Activated CD8-positive, alpha-beta memory T cell treated with anti-CD3 and anti-CD28 coated beads, Interleukin-2, amount 50 U/mL, for 24 hours (primary cell): ENCODE measurements at regions not wholly inside any gene's neighbourhood (a gene's known extent, or its start where the extent isn't known, plus 50 kb on each side); places are given as distances from the start of the nearest gene placed in this dataset.

Experiments
- DNase-seq: peaks from one replicate; pipeline ENCODE4 v3.0.0-alpha.2; 2020; ENCODE audit errors: extremely low read depth

- DNase-seq, result no peak
These were observed 50.4 kb downstream of the RTL9 start for GRCh38 chrX:110408949-110409588.

DNA sequence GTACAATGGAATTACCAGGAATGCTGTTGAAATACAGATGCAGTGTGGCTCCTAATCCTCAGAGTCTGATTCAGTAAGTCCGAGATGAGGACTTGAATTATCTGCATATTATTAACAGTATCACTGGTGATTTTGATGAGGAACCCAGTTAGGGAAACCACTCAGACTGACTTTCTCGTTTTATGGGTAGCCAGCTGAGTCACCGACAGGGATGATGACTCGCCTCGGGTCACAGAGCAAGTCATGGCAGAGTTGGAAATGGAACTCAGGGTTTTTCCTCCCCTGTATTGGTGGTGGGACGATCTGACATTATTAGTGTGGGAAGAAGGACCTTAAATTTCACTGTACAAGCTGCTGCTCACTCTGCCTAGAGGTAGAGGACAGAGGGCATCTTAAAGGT, 51.3 kb downstream of the RTL9 start:
- DNase-seq, result no peak

- DNase-seq, result no peak
These were observed 52.0 kb downstream of the RTL9 start for GRCh38 chrX:110410603-110411002.

GRCh38 chrX:110412971-110413726, 54.5 kb downstream of the RTL9 start:
- no peak for DNase-seq

DNA sequence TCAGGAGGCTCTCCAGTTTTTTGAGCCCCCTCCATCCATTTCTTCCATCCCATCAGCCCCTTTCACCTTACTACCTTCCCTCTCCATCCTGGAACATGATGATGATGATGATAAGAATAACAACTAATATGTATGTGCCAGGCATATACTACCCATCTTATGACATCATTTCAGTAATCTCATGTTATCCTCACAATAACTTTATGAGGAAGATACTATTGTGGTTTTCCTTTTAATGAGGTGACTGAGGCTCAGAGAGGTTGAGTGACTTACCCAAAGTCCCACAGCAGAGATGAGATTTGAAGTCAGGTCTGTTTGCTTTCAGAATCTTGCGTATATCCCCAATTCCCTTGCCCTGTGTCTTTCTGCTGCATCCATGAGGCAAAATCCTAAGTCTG, 55.1 kb downstream of the RTL9 start:
- DNase-seq, result no peak

DNA sequence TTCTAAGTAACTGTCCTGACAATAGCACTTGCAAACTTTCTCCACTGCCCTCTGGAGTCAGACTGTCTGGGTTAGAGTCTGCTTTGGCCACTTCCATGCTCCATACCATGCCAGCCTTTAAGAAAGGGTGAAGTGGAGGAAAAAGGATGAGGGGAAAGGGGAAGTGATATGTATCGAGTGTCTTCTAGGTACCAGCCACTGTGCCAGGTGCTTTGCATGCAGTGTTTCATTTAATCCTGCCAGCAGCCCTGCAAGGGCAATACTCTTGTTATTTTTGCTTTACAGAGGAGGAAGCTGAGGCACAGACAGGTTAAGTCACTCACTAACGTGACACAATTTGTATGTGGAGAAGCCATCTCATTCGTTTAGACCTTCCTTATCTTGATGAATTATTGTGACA, 55.6 kb downstream of the RTL9 start:
- DNase-seq, result no peak

GRCh38 chrX:110414679-110415439, 56.2 kb downstream of the RTL9 start:
- DNase-seq, result no peak

DNA sequence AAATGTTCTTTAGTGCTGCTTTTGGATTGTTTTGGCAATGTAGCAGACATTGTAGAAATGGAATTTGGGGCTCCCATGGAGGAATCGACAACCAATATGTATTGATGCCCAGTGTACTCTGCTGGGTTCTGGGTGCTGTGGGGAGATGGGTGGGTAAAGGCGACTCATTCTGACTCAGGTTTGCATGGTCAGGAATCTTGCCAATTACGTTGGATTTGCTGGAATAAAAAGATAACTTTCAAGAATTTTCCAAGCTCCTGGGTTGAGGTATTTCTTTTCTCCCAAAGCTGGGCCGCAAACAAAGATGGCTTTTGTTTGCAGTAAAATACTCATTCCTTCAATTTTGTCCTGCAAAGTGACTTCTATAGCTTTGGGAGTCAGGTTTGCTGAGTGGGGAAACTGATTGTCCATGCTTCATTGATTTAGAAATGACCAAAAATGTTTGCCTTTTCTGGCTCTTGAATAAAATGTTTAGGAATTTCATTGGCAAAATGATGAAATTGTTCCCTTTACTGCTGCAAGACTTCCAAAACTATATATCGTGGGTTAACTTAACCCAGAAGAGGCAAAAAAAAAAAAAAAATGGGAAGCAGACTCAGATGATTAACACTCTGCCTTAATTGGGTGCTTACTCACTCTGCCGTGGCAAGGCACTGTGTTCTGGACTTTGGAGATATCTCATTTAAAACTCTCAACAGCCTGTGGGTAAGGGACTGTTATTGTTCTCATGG, 57.0 kb downstream of the RTL9 start:
- no peak for DNase-seq

GRCh38 chrX:110417128-110417527, 58.5 kb downstream of the RTL9 start:
- DNase-seq, result no peak

DNA sequence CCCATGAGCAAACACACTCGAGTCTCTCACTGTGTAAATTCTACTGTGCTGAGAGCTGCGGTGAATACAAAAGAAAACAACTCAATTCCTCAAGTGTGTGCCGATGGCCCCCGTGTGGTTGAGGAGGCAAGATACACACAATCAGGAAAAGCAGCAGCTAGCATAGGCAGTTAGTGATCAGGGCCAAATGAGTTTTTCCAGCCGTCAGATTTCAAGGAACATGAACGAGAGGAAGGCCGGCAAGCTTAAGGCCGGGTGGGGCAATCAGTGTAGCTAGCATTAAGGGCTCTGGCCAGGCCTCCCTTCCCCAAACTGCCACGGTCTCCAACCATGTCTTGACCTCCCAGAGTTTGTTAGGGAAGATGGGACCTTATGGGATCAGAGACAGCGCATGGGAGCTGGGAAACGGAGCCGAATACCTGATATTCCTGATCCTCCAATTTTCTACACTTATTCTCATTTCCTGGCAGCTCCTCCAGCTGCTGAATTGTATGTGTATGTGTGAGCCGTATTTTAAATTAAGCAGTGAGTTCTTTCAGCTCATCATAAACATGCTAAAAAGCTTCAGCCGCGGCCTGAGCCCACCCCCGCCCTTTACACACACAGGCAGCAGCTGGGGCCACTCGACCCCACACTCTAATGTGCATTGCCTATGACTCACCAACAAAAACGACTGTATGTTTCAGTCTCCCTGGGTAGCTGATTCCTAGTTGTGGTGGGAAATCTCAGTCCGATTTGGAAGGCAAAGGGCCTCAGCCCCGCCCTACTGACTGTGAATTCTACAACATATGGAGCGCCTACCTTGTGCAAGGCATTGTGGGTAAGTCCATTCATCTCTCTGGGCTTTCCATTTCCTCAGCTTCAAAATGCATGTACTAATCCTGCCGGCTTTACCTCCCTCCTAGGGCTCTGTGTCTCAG, 59.9 kb downstream of the RTL9 start:
- DNase-seq, result no peak

DNA sequence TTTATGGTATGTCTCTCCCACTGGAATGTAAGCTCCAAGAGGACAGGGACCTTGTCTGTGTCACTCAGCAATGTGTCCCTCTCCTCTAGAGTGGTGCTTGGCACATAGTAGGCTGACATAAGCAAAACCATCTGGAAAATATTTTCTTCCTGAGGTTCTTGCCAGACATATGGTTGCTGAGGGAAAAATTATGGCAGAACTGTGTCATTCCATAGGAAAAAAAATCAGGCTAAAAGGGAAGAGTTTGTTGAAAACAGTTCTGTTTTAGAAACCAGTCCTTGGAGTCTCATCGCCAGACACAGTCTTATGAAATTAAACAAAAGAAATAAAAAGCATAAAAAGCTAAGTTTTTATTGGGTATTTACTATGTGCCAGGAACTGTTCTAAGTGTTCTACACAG, 60.9 kb downstream of the RTL9 start:
- DNase-seq, result no peak

DNA sequence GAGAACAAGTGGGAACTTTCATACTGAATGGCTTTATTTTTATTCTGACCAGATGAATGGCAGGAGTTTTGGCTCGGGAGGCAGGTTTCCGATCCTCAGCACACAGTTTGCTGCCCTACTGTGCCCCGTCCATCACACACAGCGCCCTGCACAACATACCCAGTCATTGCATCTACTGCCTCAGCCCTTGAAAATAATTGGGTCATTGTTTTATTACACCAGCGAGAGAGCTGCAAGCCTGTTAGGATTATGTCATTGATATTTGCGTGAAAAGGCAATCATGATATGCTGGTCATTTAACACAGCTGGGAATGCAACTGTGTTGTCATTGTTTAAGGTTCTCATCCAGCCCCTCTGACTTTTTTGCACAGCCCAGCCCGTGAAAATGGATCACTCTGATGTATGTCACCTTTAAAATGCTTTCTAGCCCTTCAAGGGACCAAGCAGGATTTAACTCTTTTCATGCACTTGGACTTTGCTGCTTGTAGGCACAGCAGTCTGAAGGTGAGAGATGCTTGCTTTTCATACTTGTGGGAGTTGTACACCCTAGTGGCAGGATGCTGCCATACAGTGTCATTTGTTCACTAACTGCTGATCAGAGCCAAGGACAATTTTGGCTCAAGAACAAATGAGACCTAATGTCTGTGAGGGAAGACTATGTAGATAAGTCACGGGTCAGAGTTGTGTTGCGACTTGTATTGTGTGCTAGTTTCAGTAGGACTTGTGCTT, 62.3 kb downstream of the RTL9 start:
- DNase-seq, result no peak

DNA sequence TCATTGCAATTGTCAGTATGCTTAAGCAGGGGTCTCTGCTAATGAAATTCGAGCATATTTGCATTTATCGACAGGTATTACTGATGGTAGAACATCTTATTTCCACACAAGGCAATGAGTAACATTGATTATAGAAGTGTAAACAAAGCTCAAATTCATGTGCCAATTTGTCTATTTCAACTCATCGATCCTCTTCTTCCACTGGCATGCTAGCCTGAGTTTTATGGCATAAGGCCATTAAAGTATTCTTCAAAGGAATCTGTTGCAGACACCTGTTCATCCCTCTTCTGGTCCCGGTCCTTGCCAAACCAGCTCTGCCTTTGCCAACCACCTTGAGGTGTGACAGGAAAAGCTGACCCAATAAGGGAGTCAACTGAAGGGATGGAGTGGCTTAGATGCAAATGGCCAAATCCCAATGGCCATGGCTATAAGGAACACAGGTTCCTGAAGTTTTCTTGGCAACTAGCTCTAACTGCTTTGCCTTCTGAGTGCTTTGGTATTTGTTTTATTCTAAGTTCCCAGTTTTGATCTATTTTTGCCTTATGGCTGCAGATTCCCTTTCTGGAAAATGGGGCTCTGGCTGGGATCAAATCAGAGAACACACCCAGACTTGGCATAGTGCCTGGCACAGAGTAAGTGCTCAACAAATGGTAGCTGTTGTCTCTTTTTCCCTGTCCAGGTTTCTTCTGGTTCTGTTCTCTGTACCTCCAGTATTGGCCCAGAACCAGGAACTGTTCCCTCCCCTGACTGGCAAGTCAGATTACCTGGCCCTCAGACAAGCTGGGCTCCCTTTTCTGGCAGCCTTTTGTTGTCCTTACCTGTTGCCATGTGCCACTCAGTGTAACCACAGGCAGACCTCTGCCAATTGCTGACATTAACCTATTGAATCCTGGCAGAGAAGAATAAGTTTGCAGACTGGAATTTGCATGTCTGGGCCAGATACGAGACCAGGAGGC, 63.1 kb downstream of the RTL9 start:
- no peak for DNase-seq

DNA sequence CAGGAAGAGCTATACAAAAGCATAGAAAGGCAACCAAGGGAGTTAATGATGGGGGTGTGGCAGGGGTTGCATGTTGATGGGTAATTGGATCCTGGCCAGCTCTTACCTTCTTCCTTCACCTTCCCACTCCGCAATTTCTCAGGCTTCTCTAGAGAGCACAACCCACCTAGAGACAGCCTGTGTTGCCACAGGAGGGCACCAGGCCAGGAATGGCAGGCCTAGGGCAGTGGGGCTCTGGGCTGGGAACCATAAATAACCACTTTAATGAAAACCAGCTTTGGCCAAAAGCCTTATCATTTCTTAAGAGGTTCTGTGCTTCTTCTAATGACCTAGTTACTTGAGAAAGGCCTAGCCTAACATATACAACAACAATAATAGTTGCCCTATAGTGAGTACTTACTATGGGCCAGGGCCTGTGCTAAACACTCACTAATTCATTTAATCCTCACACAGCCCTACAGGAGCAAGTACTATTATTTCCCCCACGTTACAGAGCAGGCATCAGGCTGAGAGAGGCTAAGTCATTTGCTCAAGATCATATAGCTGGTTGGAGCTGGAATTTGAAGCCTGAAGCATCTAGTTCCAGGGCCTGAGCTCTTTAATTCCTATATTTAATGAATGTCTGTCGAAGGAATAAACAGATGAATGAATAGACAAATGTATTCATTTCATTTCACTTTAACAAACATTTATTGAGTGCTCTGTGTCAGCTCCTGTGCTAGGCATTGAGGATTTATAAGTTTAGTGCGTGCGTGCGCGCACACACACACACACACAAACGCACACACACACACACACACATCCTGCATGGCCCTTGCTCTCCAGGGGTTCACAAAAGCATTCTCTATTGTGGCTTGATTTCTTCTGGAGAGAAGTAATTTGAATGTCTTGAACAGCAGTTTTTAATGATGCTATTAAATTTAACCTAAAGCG, 66.8 kb downstream of the RTL9 start:
- no peak for DNase-seq

DNA sequence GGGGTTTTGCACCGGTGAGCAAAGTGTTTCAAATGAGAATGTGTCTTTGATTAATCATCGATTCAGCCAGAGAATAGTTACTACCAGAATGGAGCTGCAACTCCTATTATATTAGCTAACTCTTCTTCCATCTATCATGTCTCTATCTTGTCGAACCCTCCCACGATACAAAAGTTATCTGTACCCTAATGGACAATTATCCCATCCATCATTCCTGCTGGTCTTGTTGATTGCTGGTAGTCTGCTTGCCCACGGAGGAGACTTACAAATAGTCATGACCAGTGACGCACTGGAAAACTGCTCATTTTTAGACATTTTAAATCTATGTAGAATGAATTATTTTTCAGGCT, 67.5 kb downstream of the RTL9 start:
- DNase-seq, result no peak

- no peak for DNase-seq
These were observed 68.4 kb downstream of the RTL9 start for GRCh38 chrX:110427076-110427475.

- no peak for DNase-seq
These were observed 69.5 kb downstream of the RTL9 start for GRCh38 chrX:110428144-110428543.
